Astrocyte of the spinal cord (primary cell): ENCODE measurements at regions not wholly inside any gene's neighbourhood (a gene's known extent, or its start where the extent isn't known, plus 50 kb on each side); places are given as distances from the start of the nearest gene placed in this dataset.
"Not testable (repeated sequence)": the region's sequence is repeated elsewhere in the genome, so short reads cannot be mapped to it uniquely, and the experiment has no call there.

ENCODE experiments used
- DNase-seq: peaks from one replicate; pipeline ENCODE4 v3.0.0; 2011; ENCODE audit warnings: low read depth, low spot score
- H3K4me3 ChIP-seq: 2 replicates; pipeline ENCODE4 v1.5.1; 2011; ENCODE audit warnings: low read depth, mild to moderate bottlenecking, low read length, moderate library complexity
- in situ Hi-C: cut with HindIII; loops from 2 replicates; pipeline ENCODE4 v1.10.0; 2017; ENCODE audit warnings: low sequenced_read_pairs
- TF ChIP-seq, protein P1 (sequence below): IDR thresholded peaks from 2 replicates; pipeline ENCODE4 v1.5.1; 2012; ENCODE audit warnings: low read depth, mild to moderate bottlenecking, low read length, inconsistent platforms

GRCh38 chr16:61128545-61129323 lies 907.5 kb downstream of the CDH8 start:
- TF ChIP-seq, protein P1, sequence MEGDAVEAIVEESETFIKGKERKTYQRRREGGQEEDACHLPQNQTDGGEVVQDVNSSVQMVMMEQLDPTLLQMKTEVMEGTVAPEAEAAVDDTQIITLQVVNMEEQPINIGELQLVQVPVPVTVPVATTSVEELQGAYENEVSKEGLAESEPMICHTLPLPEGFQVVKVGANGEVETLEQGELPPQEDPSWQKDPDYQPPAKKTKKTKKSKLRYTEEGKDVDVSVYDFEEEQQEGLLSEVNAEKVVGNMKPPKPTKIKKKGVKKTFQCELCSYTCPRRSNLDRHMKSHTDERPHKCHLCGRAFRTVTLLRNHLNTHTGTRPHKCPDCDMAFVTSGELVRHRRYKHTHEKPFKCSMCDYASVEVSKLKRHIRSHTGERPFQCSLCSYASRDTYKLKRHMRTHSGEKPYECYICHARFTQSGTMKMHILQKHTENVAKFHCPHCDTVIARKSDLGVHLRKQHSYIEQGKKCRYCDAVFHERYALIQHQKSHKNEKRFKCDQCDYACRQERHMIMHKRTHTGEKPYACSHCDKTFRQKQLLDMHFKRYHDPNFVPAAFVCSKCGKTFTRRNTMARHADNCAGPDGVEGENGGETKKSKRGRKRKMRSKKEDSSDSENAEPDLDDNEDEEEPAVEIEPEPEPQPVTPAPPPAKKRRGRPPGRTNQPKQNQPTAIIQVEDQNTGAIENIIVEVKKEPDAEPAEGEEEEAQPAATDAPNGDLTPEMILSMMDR = no peak
- no peak for DNase-seq
- in situ Hi-C loops = no loop called here
- no peak overlapping the region for H3K4me3 ChIP-seq

GRCh38 chr16:61105544-61105943 lies 930.7 kb downstream of the CDH8 start:
- no peak overlapping the region for H3K4me3 ChIP-seq
- in situ Hi-C loops = no loop called here
- TF ChIP-seq, protein P1 = no peak
- no peak for DNase-seq

- TF ChIP-seq, protein P1 = no peak
- no peak for DNase-seq
- in situ Hi-C loops = no loop called here
Measured at GRCh38 chr16:61098505-61098904, 937.7 kb downstream of the CDH8 start.

GRCh38 chr16:61091300-61091699 lies 944.9 kb downstream of the CDH8 start:
- H3K4me3 ChIP-seq, in situ Hi-C loops, DNase-seq: not testable (repeated sequence)

More at GRCh38 chr16:61098505-61098904, 937.7 kb downstream of the CDH8 start:
- H3K4me3 ChIP-seq = no peak overlapping the region

- no peak overlapping the region for H3K4me3 ChIP-seq
- TF ChIP-seq, protein P1 = no peak
- DNase-seq = no peak
- in situ Hi-C loops = no loop called here
Measured at GRCh38 chr16:61083711-61084110, 952.5 kb downstream of the CDH8 start.

DNA sequence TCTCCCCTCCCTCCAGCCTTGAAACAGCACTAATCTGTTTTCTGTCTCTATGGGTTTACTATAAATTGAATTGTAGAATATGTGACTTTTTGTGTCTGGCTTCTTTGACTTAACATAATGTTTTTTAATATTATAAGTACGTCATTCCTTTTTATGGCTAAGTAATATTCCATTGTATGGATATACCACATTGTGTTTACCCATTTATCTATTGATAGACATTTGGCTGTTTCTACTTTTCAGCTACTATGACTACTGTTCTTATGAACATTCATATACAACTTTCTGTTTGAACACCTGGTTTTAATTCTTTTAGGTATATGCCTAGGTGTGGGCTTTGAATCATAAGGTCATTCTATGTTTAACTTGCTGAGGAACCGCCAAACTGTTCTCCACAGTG lies 961.9 kb downstream of the CDH8 start:
- in situ Hi-C loops = no loop called here
- TF ChIP-seq, protein P1 = no peak
- DNase-seq = no peak
- no peak overlapping the region for H3K4me3 ChIP-seq

- in situ Hi-C loops = no loop called here
- H3K4me3 ChIP-seq = no peak overlapping the region
- TF ChIP-seq, protein P1 = no peak
- DNase-seq = no peak
Measured at GRCh38 chr16:61057635-61058034, 978.6 kb downstream of the CDH8 start.
